Left renal pelvis (tissue), 4 donors: ENCODE measurements at regions not wholly inside any gene's neighbourhood (a gene's known extent, or its start where the extent isn't known, plus 50 kb on each side); places are given as distances from the start of the nearest gene placed in this dataset.
"Not testable (repeated sequence)": the region's sequence is repeated elsewhere in the genome, so short reads cannot be mapped to it uniquely, and the experiment has no call there.

ENCODE experiments used
- DNase-seq, 4 donors: peaks; one replicate each; pipeline ENCODE4 v3.0.0-alpha.2; 2013; ENCODE audit warnings: low read depth in 4 of 4, low spot score in 3 of 4

DNA sequence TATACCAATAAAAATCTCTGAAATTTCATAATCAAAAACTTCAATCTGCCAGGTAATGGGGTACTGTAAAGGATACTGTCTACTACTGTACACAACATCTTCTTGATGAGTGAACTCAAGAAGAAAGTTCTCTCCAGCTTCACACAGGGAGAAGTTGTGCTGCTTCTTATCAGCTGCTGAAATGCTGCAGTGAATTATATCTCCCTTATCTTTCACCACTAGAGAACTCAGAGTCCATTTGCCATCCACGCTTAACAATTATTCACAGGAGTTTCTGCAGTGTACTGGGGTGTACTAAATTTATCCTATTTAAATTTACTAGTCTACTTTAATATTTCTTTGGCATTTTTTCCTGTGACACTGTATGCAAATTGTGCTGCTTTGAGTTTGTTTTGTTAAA is 384.8 kb downstream of the TFAP2B start:
- DNase-seq: no peak

DNA sequence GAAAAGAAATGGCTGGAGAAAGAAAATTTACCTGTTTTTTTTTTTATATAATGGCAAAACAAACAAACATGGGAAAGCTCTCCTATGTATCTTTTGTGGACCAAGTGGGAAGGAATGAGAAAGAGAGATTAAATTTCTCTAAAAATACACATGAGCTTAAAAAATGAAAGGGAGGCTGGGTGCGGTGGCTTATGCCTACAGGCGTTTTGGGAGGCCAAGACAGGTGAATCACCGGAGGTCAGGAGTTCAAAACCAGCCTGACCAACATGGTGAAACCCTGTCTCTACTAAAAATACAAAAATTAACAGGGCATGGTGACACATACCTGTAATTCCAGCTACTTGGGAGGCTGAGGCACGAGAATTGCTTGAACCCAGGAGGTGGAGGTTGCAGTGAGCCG is 388.0 kb downstream of the TFAP2B start:
- not testable (repeated sequence) for DNase-seq

DNA sequence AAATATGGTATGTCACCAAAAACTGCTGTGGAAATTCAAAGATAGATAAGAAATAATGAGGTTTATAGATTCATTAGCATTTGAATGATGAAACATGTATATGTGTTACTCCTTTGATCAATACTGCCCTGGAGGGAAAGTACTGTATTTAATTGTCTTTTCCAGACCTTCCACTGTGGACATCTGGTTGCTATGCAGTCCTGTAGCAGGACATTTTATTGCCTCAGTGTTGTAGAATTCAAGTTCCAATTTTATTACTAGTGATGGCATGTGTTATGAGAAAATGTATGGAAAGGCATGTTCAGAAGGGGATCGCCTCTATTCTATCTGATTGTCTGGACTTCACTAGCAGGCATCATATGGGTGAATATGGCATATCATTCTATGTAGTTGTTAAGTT is 391.0 kb downstream of the TFAP2B start:
- DNase-seq: no peak

DNA sequence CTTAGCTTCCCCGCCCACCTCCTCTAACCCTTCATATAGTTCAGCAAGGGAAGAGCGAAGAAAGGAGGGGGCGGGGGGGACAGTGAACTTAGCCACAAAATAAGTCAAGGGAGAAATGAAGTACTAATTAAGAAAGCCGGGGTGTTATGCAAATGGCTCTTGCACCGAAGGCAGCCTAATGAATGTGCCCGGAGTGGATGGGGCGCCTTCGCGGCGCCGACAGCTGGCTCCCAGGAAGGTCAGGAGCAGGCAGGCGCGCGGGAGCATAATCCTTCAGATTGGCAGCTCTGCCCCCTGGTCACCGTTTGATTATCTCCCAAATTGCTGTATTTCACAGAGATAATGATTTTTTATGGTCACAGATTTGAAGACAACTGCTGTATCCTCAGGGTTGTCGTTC is 395.1 kb downstream of the TFAP2B start:
- DNase-seq: no peak

DNA sequence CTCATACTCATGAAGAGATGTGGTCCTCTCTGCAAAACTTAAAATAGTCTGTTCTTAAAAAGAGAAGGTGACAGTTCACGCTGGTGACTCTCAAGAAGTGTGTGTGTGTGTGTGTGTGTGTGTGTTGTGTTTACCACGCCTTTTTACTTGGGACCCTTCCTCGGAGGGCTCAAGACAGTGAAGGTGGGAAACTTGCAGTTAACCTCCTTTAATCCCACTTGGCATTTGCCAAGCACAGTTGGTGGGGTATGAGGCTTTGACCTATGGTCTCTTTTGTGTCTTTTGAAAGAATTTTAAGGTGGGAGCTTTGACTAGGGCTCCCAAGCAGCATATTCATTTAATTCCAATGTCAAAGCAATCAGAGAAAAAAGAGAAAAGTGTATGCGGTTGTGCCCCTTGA is 395.8 kb downstream of the TFAP2B start:
- DNase-seq: no peak

DNA sequence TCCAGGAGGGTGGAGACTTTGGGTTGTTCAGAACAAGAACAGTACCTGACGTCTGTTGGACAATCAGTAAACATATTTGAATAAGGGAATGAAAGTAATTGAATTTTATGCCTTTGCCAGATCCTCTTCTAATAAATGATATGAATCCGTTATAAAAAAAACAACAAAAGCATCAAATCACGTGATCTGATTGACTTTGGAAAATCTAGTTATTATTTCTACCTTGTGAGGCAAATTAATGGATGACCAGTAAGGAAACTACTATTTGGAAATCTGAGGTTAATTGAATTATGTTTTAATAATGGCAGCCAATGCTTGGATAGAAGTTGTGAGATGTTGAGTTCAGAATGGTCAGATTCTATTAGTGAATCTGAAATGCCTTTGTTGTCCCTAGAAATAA is 399.5 kb downstream of the TFAP2B start:
- no peak for DNase-seq

DNA sequence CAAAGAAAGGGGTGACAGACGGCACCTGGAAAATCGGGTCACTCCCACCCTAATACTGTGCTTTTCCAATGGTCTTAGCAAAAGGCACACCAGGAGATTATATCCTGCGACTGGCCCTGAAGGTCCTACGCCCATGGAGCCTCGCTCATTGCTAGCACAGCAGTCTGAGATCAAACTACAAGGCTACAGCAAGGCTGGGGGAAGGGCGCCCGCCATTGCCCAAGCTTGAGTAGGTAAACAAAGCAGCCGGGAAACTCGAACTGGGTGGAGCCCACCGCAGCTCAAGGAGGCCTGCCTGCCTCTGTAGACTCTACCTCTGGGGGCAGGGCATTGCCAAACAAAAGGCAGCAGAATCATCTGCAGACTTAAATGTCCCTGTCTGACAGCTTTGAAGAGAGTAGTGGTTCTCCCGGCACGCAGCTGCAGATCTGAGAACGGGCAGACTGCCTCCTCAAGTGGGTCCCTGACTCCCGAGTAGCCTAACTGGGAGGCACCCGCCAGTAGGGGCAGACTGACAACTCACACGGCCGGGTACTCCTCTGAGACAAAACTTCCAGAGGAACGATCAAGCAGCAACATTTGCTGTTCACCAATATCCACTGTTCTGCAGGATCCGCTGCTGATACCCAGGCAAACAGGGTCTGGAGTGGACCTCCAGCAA is 406.0 kb downstream of the TFAP2B start:
- DNase-seq: not testable (repeated sequence)

DNA sequence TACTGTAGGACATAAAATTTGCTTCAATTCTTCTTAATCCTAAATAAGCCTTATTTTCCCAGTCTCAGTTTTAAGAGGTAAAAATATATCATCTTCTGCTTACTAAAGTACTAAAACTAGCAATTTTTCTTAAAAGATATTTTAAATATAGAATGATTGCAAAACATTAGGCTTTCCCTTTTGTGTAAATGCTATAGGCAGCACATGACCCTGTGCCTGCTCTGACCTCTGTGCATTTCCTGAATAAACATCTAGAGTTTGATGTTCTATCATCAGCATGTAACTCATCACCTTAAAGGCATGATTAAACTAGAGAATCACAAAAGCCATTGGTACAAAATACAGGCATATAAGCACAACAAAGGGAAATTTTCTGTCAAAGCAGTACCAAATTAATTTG is 422.7 kb downstream of the TFAP2B start:
- no peak for DNase-seq

DNA sequence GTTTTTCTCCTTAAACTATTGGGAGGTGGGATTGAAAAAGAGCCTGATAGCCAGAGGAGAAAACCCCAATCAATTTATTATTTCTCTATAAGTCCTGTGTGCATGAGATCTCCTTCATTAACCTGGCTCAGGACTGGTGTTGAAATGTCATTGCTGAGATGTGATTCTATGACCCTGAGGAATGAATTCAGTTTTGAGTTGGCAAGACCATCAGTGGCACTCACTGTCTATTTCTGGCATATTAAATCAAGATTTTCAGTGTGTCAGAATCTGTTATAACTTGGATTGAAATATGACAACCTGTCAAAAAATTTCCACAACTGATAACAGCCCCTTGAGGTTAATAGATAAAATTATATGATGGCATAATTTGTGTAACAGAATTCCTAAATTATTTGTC is 431.1 kb downstream of the TFAP2B start:
- no peak for DNase-seq

DNA sequence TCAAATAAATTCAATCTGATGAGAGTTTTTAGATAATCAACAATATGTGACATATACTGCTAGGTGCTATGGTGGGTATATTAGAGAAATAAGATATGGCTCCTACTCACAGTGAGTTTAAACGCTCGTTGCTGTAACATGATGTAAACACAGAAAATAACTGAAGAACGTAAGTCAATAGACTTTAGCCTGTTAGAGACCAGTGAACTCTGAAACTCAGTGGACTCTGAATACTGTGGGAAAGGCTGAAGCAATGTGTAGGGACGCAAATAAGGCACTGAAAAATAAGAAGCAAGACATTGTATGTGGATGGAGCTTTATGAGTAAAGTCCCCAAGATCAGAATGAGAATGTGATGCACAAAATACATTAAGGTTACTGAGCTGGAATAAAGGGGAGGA is 431.6 kb downstream of the TFAP2B start:
- DNase-seq: no peak

DNA sequence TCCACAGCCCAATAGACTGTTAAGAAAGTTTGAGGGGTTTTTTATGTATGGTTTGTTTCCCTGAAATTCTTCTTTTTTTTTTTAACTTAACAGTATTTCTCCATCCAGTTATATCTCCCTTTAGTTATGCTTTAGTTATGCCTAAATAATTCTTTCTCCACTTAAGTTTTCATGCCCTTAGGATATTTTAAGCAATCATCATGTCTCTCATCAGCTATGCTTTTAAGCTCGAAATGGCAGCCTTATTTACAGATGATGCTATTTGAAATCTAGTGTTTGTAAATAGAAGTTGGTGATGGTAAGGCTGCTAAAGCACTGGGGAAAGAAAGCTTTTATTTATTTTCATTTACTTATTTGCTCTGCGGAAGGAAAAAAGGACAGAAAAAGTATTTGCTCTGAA is 439.3 kb downstream of the TFAP2B start:
- DNase-seq: no peak

DNA sequence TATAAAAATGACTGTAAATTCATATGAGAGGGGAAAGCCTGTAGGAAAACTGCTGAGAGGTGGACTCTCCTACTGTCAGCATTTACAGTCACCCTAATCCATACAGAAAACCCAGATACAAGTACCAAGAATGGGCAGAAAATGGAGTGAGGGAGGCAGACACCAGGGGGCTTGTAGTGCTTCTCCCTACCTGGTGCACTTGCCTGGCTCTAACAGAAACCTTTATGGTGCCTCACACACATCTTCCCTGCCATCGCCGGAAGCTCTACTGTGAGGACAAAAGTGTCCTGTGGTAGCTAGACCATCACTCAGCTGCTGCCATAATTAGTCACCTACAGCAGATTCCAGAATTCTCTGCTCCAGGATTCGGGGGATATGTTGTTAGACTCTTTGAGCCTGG is 441.3 kb downstream of the TFAP2B start:
- no peak for DNase-seq

DNA sequence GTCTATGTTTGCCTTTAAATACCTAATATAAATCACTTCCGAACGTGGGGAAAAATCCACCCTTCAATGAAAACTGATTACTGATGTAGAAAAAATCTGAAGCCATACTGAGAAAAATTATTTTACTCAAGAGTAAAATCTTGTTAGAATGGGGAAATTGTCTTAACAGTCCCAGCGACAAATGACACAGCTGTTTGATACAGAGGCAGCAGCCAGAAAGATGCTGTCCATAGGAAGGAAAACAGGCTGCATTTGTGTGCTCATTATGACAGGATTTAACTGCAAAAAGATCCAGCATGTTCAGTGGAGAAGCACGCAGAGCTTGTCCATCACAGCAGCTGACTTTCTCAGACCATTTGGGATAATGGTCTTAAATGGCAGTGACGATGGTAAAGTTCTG is 443.0 kb downstream of the TFAP2B start:
- DNase-seq: no peak

DNA sequence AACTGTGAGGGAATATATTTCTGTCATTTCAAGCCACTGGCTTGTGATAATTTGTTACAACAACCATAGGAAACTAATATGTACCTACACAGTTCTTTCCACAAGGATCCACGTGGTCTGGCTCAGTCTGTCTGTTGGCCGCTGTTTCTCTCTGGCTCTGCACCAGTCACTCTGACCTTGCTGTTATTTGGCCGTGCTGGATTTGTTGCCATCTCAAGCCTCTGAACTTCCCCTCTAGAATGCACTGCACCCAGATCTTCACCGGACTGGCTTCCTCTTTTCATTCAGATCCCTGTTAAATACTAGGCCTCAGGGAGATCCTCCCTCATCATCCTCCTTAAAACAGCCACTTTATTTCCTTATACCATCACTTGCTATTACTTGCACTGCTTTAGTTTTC is 446.8 kb downstream of the TFAP2B start:
- no peak for DNase-seq

DNA sequence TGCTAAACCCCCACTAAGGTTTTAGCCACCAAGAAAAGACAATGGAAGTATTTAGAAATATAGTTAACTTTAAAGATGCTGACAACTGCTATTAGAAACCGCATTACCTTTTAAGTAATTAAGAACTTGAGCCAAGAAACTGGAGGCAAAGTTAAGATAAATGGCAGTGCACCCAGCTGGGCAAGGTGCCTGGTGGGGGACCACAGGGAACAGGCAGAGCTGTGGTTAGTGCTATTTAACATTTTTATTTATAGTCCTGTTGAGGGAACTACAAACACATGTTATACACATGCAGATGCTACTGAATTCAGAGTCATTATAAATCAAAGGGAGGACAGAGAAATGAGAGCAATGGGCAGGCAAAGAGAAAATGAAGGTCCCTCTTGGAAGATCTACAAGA is 447.9 kb downstream of the TFAP2B start:
- no peak for DNase-seq

DNA sequence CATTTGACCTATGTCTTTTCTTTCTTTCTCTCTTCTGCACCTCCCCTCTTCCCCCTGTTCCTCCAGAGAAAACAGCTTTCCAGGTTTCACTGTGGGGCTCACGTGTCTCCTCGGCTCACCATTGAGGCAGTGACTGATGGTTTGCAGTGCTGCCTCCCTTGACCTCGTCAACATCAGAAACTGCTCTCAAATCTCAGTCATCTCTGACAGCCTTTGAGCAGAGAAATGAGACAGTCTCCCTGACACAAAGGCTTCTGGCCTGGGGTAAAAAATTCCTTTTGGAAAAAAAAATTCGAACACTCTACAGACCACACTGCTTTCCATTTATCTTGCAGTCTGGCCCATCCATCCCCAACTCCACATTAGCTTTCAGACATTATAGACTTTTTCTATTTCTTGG is 450.0 kb downstream of the TFAP2B start:
- DNase-seq: no peak

DNA sequence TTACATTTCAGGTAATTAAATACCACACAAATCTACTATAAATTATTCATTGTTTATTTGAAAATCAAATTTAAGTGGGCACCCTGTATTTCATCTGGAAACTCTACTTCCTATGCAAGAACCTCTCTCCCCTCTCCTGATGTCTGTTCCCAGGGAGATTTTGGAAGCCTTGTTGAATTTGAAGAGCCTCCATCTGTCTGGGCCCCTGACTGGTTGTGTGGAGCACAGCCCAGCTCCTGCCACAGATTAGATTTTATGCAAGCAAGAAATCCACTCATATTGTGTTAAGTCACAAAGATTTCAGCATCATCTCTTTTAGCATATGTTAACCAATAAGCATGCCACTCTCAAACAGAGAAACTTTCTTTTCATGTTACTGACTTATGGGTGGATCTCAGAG is 451.2 kb downstream of the TFAP2B start:
- no peak for DNase-seq

DNA sequence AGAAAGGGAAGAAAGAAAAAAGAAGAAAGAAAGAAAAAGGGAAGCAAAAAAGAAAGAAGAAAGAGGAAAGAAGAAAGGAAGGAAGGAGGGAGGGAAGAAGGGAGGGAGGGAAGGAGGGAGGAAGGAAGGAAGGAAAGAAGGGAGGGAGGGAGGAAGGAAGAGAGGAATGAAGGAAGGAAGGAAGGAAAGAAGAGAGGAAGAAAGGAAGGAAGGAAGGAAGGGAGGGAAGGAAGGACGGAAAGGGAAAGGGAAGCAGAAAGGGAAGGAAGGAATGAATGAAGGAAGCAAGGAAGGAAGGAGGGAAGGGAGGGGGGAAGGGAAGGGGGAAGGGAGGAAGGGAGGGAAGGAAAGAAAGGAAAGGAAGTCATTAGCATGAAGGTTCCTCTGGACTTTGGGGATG is 452.9 kb downstream of the TFAP2B start:
- no peak for DNase-seq

DNA sequence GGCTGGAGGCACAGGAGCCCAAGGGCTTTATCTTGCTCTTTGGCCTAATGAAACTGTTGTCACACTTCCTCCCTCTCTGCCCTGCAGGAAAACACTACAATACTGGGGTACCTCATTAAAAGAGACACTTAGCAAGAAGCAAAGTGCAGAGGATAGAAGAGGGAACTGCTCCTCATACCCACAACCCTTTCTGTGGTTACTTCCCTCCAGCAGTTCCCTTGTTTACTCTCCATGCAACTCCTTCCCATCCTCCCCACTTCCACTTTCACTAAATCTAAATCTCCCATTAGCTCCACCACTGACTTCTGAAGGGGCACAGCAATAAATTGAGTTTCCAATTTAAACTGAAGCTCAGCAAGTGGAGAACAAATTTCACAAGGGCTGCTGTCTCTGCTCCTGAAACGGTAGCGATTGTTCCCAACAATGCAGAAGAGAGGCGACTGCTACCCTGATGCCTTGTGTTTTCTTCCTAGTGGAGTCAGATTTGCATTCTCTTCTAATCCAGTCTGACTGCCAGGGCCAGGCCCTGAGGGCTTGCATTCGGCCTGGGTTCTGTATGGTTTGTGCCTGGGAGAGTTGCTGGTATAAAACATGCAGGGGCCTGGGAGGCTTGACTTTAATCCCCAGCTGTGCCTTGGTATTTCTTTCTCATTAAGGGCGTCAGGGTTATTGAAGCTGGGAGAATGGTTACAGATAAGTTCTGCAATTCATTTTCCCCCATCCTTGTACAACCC is 454.7 kb downstream of the TFAP2B start:
- DNase-seq: no peak

DNA sequence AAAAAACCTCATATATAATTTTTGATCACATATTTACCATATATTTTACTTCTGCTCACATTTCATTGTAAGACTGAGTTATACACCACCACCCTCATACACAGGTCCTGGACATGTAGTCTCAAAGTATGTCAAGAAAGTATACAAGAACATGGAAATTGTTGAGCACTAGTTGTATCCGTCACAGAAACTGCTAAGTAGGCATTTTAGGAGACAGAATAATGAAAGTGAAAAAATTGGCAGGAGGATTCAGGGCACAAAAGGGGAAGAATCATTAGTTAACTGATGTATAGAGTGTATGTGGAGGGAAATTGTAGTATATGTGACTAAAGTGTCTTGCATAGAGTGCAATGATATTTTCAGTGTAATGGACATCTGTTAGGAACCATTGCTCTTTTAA is 458.8 kb downstream of the TFAP2B start:
- no peak for DNase-seq

DNA sequence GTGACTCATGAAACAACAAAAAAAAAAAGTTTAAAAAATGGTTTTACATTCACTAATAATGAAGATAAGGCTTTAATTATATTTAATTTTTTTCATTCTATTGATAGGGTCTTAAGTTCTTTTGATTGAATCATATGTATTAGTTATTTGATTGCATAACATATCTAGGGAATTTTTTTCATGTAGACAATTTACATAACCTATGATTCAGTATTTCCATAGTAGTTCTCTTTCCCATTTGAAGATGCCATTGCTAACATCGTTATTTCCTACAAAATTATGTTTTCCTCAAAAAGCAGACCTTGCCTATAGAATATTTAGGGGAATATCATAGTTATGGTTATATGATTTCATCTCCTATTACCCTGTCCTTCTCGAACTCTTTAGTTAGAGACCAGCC is 463.4 kb downstream of the TFAP2B start:
- DNase-seq: no peak

DNA sequence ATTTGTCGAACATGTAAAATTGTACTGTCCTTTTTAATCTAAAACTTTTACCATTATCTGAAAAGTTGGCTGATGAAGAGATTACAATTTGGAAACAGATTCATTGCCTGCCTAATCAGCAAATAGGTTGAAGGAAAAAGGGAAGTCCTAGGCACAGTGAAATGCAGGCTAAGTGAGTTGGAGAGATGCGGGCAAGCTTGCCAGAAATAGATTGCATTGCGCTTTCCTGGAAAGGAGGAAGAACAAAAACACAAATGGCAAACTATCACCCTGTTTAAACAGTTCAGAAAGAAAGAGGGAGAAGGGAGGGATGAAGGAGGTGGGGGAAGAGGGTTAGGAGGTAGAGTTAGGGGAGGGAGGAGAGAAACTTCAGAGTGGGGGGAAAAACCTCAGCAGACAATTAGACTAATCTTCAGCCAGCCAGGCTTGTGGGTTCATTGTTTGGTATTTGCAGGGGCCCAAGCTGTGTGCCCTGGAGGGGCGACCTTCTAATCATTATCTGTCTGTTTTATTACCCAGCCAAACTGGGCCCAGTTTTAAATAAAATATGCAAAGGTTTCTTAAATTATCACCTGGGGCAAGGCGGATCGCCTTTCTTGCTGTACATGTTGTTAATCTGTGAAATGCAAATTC is 465.2 kb downstream of the TFAP2B start:
- DNase-seq: no peak
